ENCODE measurements at regions not wholly inside any gene's neighbourhood (a gene's known extent, or its start where the extent isn't known, plus 50 kb on each side); places are given as distances from the start of the nearest gene placed in this dataset.

- Histone ChIP-seq H3K4me1 (no peaks in the 10 kb centered on the region), H3K27me3 (no peaks in the 10 kb centered on the region), H3K27ac (no peak overlapping the region), H3K4me3 (no peak overlapping the region), H3K36me3 (no peaks in the 10 kb centered on the region), H3K9me3 (no peaks in the 10 kb centered on the region)
- TF ChIP-seq POLR2A (IDR thresholded peaks at IDR 0.05) (no peak), CTCF (IDR thresholded peaks at IDR 0.05) (no peak)
- 67 to 69% methylated on average over 2 to 4 of the region's 6 CpGs for WGBS, 2 donors
- intact Hi-C loops (cut with DNase I), result no loop called here
- no peak for DNase-seq
These were observed 52.9 kb upstream of the PCDH15 start for GRCh38 chr10:54853883-54854282.

All from esophagus squamous epithelium (tissue), 5 donors.